Parathyroid adenoma (tissue), 2 donors: ENCODE measurements at regions not wholly inside any gene's neighbourhood (a gene's known extent, or its start where the extent isn't known, plus 50 kb on each side); places are given as distances from the start of the nearest gene placed in this dataset.

ENCODE experiments used
- H2AFZ ChIP-seq: fragments of 300-600 bp; sonication (generic); one replicate; pipeline ENCODE4 v1.7.0; 2017; ENCODE audit warnings: antibody characterized with exemption, mild to moderate bottlenecking
- H3K27ac ChIP-seq: fragments of 300-600 bp; sonication (generic); one replicate; pipeline ENCODE4 v1.7.0; 2017
- H3K27me3 ChIP-seq: fragments of 300-600 bp; sonication (generic); one replicate; pipeline ENCODE4 v1.7.0; 2017; ENCODE audit warnings: low read length; ENCODE audit not compliant: control insufficient read depth, insufficient read depth
- H3K36me3 ChIP-seq: fragments of 300-600 bp; sonication (generic); one replicate; pipeline ENCODE4 v1.7.0; 2017; ENCODE audit warnings: low read length; ENCODE audit not compliant: control insufficient read depth, insufficient read depth
- H3K4me1 ChIP-seq: fragments of 300-600 bp; sonication (generic); one replicate; pipeline ENCODE4 v1.7.0; 2017; ENCODE audit warnings: control low read depth
- H3K4me2 ChIP-seq: fragments of 300-600 bp; sonication (generic); one replicate; pipeline ENCODE4 v1.7.0; 2017; ENCODE audit warnings: low read length
- H3K4me3 ChIP-seq: fragments of 300-600 bp; sonication (generic); one replicate; pipeline ENCODE4 v1.7.0; 2017; ENCODE audit warnings: low read depth, low read length
- H3K79me2 ChIP-seq: fragments of 300-600 bp; sonication (generic); one replicate; pipeline ENCODE4 v1.7.0; 2017; ENCODE audit warnings: control low read depth
- H3K9ac ChIP-seq: fragments of 300-600 bp; sonication (generic); one replicate; pipeline ENCODE4 v1.7.0; 2017; ENCODE audit warnings: mild to moderate bottlenecking
- H3K9me3 ChIP-seq: fragments of 300-600 bp; sonication (generic); one replicate; pipeline ENCODE4 v1.7.0; 2017; ENCODE audit warnings: low read length; ENCODE audit not compliant: control insufficient read depth
- TF ChIP-seq, protein P1 (sequence below): fragments of 300-600 bp; sonication (generic); IDR thresholded peaks from one replicate; pipeline ENCODE4 v1.7.0; 2017; ENCODE audit warnings: antibody characterized with exemption, mild to moderate bottlenecking
- donor health status: primary hyperparathyroidism.

DNA sequence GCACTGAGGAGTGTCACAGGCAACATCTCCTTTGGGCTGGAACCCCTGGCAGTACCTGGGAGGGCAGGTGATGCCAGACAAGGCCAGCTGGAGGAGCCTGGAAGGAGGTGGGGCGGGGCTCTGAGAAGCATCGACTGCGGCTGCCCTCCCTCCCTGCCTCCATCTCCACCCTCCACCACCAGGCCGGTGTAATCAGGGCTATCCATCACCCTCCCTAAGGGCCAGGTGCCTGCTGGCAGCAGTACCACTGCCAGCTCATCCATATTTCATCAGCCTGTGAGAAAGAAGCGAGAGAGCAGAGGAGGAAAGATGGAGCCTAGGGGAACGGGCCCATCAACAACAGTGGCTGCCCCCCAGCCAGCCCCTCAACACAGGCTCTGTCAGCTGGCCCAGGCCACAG lies 51.4 kb upstream of the RASD2 start:
- TF ChIP-seq, protein P1, sequence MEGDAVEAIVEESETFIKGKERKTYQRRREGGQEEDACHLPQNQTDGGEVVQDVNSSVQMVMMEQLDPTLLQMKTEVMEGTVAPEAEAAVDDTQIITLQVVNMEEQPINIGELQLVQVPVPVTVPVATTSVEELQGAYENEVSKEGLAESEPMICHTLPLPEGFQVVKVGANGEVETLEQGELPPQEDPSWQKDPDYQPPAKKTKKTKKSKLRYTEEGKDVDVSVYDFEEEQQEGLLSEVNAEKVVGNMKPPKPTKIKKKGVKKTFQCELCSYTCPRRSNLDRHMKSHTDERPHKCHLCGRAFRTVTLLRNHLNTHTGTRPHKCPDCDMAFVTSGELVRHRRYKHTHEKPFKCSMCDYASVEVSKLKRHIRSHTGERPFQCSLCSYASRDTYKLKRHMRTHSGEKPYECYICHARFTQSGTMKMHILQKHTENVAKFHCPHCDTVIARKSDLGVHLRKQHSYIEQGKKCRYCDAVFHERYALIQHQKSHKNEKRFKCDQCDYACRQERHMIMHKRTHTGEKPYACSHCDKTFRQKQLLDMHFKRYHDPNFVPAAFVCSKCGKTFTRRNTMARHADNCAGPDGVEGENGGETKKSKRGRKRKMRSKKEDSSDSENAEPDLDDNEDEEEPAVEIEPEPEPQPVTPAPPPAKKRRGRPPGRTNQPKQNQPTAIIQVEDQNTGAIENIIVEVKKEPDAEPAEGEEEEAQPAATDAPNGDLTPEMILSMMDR, result no peak
- H3K79me2 ChIP-seq, result no peaks in the 10 kb centered on the region
- H3K9ac ChIP-seq, result no peak overlapping the region

More for the DNA sequence above, 51.4 kb upstream of the RASD2 start:
- Histone ChIP-seq H3K4me3 (no peak overlapping the region), H3K27me3 (no peaks in the 10 kb centered on the region), H2AFZ (no peak overlapping the region), H3K4me2 (no peak overlapping the region), H3K36me3 (no peaks in the 10 kb centered on the region), H3K4me1 (no peaks in the 10 kb centered on the region), H3K9me3 (no peaks in the 10 kb centered on the region), H3K27ac (no peak overlapping the region)
